Fibroblast of skin of left quadriceps (primary cell): ENCODE measurements at regions not wholly inside any gene's neighbourhood (a gene's known extent, or its start where the extent isn't known, plus 50 kb on each side); places are given as distances from the start of the nearest gene placed in this dataset.
"Not testable (repeated sequence)": the region's sequence is repeated elsewhere in the genome, so short reads cannot be mapped to it uniquely, and the experiment has no call there.

Experiments
- DNase-seq, 2 experiments: peaks; one replicate each; pipeline ENCODE4 v3.0.0-alpha.2; 2013; ENCODE audit warnings: low read depth in 2 of 2

DNA sequence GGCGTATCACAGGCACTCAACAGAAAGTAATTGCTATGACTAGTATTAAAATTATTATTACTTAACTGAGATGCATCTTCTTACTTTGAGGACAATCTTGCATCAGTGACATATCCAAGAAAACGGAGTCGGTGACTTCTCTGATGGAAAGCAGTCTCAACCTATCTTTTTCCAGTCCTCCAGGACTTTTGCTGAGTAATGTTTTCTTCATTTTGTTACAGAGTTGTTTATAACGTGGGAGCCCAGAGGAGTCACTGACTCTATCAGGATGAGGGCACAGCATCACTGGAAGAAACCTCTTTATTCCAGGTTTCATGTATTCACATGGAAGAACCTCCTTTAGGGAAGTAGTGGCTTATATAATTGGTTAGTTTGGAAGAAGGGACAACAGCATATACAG, 51.5 kb upstream of the MELK start:
- no peak for DNase-seq

DNA sequence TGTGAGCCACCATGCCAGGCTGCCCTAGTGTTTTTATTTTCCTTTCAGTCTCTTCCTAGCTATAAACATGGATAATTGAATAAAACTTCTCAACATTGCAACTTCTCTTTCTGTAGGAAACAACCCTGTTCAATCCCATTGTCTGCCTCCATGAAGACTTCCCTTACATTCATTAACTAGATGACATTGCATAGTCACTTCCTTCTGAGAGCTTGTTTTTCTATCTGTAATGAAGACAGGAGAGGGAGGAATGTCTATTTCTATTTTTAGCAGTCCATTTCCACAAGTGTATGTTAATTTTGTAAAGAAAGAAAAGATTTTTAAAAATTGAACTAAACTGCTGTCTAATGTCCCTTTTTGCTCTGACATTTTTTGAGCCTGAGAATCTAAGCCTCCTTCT, 55.6 kb upstream of the MELK start:
- DNase-seq = no peak

DNA sequence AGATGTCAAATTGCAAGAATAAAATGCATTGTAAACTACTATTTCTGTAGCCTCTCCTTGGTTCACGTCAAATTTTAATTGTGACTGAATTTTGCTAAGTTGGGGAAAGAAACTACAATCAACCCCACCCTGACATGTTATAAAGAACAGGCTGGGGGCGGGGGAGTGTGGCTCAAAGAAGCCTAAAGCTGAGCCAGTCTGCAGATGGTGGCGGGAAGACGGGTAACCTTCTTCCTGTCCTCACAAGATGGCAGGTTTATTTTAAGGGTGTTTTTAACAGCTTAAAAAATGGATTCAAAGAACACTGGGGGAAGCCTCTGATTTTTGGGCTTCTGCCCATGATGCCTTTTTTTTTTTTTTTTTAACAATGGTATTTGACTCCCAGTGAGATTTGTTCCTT, 68.5 kb upstream of the MELK start:
- DNase-seq = no peak

- no peak for DNase-seq
These were observed 69.3 kb upstream of the MELK start for GRCh38 chr9:36503172-36504088.

DNA sequence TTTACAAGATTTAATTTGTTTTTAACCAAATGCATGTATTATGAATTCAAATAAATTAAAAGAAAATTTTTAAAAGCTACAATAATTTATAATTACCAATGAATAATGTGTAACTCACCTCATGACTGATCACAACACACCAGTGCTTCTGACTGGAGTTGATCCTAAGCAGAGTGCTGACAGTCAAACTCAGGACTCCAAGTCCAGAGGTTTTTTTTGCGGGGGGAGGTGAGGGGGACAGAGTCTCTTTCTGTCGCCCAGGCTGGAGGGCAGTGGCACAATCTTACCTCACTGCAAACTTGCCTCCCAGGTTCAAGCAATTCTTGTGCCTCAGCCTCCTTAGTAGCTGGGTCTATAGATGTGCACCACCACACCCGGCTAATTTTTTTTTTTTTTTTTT, 71.0 kb upstream of the MELK start:
- DNase-seq = no peak

DNA sequence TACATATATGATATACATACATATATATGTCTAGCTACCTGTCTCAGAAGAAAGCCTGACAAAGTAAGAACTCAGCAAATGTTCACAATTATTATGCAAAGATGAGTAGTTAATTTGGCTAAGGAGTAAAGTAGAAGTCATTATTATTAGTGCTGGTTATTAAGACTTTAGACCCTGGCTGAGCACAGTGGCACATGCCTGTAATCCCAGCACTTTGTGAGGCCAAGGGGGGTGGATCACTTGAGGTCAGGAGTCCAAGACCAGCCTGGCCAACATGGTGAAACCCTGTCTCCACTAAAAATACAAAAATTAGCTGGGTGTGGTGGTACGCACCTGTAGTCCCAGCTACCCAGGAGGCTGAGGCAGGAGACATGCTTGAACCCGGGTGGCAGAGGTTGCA, 71.8 kb upstream of the MELK start:
- not testable (repeated sequence) for DNase-seq

- DNase-seq = no peak
These were observed 73.4 kb upstream of the MELK start for GRCh38 chr9:36499174-36499890.

DNA sequence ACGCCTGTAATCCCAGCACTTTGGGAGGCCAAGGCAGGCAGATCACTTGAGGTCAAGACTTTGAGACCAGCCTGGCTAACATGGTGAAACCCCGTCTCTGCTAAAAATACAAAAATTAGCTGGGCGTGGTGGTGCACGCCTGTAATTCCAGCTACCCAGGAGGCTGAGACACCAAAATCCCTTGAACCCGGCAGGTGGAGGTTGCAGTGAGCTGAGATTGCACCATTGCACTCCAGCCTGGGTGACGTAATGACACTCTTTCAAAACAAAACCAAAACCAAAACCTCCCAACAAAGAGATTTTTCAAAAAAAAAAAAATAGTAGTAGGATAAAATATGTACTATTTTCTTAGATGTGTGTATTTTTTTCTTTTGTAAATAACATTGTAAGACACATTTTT, 79.1 kb upstream of the MELK start:
- DNase-seq = not testable (repeated sequence)

GRCh38 chr9:36492865-36493264, 79.8 kb upstream of the MELK start:
- DNase-seq = no peak

- DNase-seq = no peak
These were observed 83.2 kb upstream of the MELK start for GRCh38 chr9:36489453-36489852.

DNA sequence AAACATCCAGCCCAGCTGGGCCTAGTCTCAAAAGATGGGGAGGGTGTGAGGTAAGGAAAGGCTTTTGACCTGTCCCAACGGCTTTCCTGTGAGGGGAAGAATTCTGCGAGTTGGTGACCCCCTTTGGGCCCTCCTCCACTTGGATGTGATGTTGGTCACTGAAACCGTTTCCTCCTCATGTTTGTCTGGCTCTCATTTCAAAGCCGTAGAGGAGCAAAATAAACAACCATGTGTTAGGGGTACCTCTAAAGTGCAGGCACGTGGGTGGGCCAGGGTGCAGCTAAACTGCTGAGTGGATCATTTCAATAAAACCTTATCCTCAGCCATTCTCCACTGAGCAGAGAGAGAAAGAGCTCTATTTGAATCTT, 84.3 kb upstream of the MELK start:
- no peak for DNase-seq

- peak; percentile 89 to 90 for DNase-seq
These were observed 85.0 kb upstream of the MELK start for GRCh38 chr9:36487482-36488388.

- DNase-seq = no peak
These were observed 85.7 kb upstream of the MELK start for GRCh38 chr9:36486933-36487481.

DNA sequence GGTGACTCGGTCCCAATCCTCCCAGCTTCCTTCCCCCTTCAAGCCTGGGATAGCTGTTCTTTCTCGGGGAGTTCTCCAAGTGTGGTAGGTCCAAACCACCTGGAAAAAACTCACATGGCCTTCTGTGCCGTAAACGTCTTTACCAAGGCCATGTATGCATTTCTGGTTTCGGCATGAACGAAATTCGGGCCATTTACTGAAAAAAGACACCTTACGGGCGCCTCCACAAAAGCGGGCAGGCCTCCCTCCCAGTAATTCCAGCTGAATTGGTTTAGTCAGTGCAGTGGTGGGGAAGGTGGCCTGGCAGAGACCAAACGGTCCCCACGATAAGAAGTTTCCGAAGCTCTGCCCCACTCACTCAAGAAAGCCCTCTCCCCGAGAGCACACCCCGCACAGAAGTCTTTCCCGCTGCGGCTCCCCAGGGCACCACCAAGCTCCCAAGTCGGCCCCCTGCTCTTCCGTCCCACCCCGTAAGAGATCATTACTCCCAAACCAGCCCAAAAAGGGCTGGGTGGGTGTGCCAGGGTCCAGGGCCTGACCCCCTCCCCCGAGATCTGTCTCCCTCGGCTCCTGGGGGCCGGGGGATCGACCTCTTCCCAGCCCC, 86.3 kb upstream of the MELK start:
- DNase-seq = no peak

DNA sequence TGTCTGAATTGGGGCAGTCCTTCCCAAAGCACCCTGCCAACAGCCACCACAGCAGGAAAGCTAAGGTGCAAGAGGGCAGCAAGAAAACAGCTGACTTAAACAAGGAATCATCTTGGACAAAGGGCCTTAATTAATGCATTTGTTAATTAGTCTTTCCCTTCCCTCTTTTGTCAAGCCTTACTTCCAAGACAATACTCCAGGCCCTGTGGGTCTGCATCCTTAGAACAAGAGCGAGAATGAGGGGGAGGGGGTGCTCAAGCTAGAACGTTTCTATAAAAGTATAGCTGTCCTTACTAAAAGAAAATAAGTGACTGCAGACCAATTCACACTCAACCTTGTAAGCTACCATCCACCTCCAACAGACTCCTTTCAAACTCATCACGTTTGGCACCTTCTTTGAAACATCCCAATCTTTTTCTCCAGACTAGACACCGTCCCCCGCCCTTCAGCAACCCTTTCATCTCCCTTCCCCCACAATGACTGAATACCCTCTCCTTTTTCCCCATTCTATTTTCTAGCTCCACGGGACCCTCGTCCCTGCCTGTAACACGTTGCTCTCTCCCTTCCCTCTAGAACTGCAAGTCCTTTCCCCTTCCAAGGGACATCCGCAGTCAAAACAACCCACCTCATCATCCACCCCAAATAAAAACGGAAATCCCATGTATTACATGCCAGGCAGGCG, 85.7 kb upstream of the RNF38 start:
- DNase-seq = no peak

GRCh38 chr9:36484124-36484523, 84.1 kb upstream of the RNF38 start:
- DNase-seq = no peak

DNA sequence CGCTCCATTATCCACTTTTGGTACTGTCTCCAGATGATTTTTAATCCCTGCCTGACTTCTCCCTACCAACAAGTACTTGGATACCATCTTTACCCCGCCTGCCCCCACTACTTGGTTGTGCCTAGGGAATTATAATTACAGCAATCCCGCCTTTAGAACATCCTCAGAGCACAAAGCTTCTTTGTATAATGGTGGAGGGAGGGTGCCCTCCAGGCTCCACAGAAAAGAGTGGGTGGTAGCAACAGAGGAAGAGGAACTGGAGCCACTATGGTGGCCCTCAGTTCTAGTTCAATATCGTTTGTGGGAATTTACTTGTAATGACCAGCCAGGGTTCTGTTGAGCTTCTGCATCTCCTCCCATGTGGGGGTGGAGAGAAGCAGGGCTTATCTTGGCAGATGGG, 79.0 kb upstream of the RNF38 start:
- DNase-seq = no peak

DNA sequence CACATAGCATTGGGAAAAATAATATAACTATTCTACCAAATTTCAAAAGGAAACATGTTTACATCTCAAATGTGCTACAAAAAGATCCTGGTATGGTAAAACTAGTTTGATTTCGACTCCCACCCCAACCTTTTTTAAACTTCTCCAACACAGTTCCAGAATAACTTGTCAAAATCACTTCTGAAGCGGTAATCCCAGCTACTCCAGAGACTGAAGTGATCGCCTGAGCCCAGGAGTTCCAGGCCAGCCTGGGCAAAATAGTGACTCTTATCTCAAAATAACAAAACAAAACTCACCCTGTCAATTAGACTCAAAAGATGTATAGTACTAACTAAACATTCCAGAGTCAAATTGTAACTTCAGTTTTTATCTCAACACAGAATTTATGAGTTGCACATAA, 71.3 kb upstream of the RNF38 start:
- no peak for DNase-seq

DNA sequence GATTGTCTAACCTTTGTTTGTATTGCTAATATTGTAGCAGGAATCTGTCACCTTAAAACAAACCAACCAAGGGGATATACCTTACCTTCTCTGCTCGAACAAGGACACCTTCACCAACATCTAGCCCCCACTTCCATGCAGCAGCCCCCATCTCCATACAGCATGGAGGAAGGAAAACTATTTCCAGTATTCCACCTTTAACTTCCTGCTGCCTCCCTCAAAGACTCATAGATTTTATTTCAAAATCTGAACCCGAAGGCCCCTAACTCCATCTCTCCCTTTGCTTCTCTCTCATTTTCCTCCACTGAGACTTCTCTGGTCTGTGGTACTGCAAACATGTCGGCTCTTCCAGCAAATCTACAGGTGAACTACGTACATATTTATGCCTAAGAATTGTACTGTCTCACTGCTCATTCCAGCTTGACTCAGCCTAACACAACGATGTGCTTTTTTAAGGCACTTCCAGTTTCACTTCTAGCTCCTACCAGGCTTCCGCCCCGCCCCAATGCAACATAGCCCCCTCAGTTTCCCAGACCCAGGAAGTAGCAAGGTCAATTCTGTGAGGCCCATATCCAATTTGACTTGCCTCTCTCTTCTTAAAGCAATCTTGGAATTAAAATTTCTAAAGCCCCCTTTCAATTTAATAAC, 70.7 kb upstream of the RNF38 start:
- no peak for DNase-seq

- DNase-seq = no peak
These were observed 63.4 kb upstream of the RNF38 start for GRCh38 chr9:36463467-36463866.
